K562 (cell line): ENCODE measurements at regions not wholly inside any gene's neighbourhood (a gene's known extent, or its start where the extent isn't known, plus 50 kb on each side); places are given as distances from the start of the nearest gene placed in this dataset.

Experiments
- ARNT ChIP-seq, 2 experiments: fragments of 450-650 bp; IDR thresholded peaks; 2 replicates each; pipeline ENCODE4 v1.6.1; 2016; ENCODE audit warnings: mild to moderate bottlenecking in 1 of 2
- ETV1 ChIP-seq: fragments of 450-650 bp; conservative IDR thresholded peaks from 2 replicates; pipeline ENCODE4 v1.6.1; 2016; ENCODE audit warnings: missing genetic modification characterization, control low read depth, low read depth, missing compliant biosample characterization
- IRF2 ChIP-seq: sonication (generic); formaldehyde crosslinking; IDR thresholded peaks from 2 replicates; pipeline ENCODE4 v1.8.1; 2022; ENCODE audit warnings: mild to moderate bottlenecking, missing genetic modification reagents
- ZNF23 ChIP-seq: fragments of 250-450 bp; sonication (Bioruptor Pico); IDR thresholded peaks from 2 replicates; pipeline ENCODE4 v1.4.0; 2020; ENCODE audit warnings: mild to moderate bottlenecking
- ZNF584 ChIP-seq: fragments of 200-800 bp; sonication (Bioruptor generic); IDR thresholded peaks from 2 replicates; pipeline ENCODE4 v1.6.1; 2016; ENCODE audit warnings: low read depth, mild to moderate bottlenecking, missing genetic modification characterization, missing compliant biosample characterization
- ZNF764 ChIP-seq: fragments of 250-450 bp; sonication (Bioruptor Pico); IDR thresholded peaks from 2 replicates; pipeline ENCODE4 v1.4.0; 2020; ENCODE audit warnings: low read depth, mild to moderate bottlenecking, moderate library complexity
- ZNF79 ChIP-seq: fragments of 250-450 bp; sonication (Bioruptor Pico); IDR thresholded peaks from 2 replicates; pipeline ENCODE4 v1.4.0; 2020; ENCODE audit warnings: low read depth, mild to moderate bottlenecking, moderate library complexity
- TF ChIP-seq, protein P1 (sequence below): fragments of 250-450 bp; sonication (Bioruptor Pico); IDR thresholded peaks from 2 replicates; pipeline ENCODE4 v1.8.0; 2022; ENCODE audit warnings: inconsistent platforms
- TF ChIP-seq, protein P2 (sequence below): fragments of 150-350 bp; IDR thresholded peaks from 2 replicates; pipeline ENCODE4 v1.6.1; 2014; ENCODE audit warnings: low read depth, mild to moderate bottlenecking, low read length, borderline replicate concordance
- TF ChIP-seq, protein P3 (sequence below), 2 experiments: fragments of 450-650 bp in 1 of 2; IDR thresholded peaks; 2 replicates each; pipeline ENCODE4 v1.6.1; 2011 to 2017; ENCODE audit warnings: low read depth in 2 of 2, antibody characterized with exemption in 1 of 2, borderline replicate concordance in 1 of 2, low read length in 1 of 2, mild to moderate bottlenecking in 1 of 2, mixed read lengths in 1 of 2; ENCODE audit not compliant: control insufficient read depth in 1 of 2
- TF ChIP-seq, protein P4 (sequence below): sonication (generic); formaldehyde crosslinking; IDR thresholded peaks from 2 replicates; pipeline ENCODE4 v1.8.1; 2022; ENCODE audit warnings: missing genetic modification reagents
- TF ChIP-seq, protein P5 (sequence below): sonication (generic); formaldehyde crosslinking; IDR thresholded peaks from 2 replicates; pipeline ENCODE4 v1.8.0; 2022; ENCODE audit warnings: missing genetic modification reagents, mild to moderate bottlenecking, borderline replicate concordance
- TF ChIP-seq, protein P6 (sequence below), 2 experiments: fragments of 200-800 bp in 1 of 2; sonication (Bioruptor generic) in 1 of 2; sonication (generic) in 1 of 2; formaldehyde crosslinking in 1 of 2; IDR thresholded peaks in 1 of 2; conservative IDR thresholded peaks in 1 of 2; 2 replicates each; pipeline versions ENCODE4 v1.5.0 to v1.6.1; 2016 to 2020; ENCODE audit warnings: missing compliant biosample characterization in 1 of 2, missing genetic modification characterization in 1 of 2, missing genetic modification reagents in 1 of 2

DNA sequence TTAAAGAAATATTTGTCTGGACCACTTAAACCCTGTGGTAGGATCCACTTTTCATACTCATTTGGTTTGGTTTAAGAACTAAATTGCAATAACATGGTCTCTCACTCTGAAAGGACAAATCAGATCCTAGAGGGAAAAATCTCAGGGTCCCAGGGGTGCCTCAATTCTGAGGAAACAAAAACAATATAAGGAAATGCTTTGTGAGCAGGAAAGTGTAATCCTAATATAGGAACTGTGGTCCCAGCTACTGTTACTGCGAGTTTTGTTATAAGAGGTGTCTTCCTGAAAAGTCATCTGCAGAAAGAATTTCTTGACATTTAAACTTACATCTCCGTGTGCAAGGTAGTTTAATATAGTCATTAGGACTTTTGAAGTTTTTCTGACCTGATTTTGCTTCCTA lies 420.1 kb upstream of the LCORL start (continued):
- TF ChIP-seq, protein P1, sequence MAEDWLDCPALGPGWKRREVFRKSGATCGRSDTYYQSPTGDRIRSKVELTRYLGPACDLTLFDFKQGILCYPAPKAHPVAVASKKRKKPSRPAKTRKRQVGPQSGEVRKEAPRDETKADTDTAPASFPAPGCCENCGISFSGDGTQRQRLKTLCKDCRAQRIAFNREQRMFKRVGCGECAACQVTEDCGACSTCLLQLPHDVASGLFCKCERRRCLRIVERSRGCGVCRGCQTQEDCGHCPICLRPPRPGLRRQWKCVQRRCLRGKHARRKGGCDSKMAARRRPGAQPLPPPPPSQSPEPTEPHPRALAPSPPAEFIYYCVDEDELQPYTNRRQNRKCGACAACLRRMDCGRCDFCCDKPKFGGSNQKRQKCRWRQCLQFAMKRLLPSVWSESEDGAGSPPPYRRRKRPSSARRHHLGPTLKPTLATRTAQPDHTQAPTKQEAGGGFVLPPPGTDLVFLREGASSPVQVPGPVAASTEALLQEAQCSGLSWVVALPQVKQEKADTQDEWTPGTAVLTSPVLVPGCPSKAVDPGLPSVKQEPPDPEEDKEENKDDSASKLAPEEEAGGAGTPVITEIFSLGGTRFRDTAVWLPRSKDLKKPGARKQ (CRISPR knock-in tag), result no peak
- TF ChIP-seq, protein P2, sequence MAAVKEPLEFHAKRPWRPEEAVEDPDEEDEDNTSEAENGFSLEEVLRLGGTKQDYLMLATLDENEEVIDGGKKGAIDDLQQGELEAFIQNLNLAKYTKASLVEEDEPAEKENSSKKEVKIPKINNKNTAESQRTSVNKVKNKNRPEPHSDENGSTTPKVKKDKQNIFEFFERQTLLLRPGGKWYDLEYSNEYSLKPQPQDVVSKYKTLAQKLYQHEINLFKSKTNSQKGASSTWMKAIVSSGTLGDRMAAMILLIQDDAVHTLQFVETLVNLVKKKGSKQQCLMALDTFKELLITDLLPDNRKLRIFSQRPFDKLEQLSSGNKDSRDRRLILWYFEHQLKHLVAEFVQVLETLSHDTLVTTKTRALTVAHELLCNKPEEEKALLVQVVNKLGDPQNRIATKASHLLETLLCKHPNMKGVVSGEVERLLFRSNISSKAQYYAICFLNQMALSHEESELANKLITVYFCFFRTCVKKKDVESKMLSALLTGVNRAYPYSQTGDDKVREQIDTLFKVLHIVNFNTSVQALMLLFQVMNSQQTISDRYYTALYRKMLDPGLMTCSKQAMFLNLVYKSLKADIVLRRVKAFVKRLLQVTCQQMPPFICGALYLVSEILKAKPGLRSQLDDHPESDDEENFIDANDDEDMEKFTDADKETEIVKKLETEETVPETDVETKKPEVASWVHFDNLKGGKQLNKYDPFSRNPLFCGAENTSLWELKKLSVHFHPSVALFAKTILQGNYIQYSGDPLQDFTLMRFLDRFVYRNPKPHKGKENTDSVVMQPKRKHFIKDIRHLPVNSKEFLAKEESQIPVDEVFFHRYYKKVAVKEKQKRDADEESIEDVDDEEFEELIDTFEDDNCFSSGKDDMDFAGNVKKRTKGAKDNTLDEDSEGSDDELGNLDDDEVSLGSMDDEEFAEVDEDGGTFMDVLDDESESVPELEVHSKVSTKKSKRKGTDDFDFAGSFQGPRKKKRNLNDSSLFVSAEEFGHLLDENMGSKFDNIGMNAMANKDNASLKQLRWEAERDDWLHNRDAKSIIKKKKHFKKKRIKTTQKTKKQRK, result no peak
- TF ChIP-seq ZNF79 (CRISPR knock-in tag), result no peak
- TF ChIP-seq, protein P3, sequence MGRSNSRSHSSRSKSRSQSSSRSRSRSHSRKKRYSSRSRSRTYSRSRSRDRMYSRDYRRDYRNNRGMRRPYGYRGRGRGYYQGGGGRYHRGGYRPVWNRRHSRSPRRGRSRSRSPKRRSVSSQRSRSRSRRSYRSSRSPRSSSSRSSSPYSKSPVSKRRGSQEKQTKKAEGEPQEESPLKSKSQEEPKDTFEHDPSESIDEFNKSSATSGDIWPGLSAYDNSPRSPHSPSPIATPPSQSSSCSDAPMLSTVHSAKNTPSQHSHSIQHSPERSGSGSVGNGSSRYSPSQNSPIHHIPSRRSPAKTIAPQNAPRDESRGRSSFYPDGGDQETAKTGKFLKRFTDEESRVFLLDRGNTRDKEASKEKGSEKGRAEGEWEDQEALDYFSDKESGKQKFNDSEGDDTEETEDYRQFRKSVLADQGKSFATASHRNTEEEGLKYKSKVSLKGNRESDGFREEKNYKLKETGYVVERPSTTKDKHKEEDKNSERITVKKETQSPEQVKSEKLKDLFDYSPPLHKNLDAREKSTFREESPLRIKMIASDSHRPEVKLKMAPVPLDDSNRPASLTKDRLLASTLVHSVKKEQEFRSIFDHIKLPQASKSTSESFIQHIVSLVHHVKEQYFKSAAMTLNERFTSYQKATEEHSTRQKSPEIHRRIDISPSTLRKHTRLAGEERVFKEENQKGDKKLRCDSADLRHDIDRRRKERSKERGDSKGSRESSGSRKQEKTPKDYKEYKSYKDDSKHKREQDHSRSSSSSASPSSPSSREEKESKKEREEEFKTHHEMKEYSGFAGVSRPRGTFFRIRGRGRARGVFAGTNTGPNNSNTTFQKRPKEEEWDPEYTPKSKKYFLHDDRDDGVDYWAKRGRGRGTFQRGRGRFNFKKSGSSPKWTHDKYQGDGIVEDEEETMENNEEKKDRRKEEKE (IDR thresholded peaks at IDR 0.05; ENCODE audit: borderline replicate concordance in 1 of 2, control insufficient read depth in 1 of 2, low read depth in 2 of 2, low read length in 1 of 2), result no peak
- TF ChIP-seq, protein P4, sequence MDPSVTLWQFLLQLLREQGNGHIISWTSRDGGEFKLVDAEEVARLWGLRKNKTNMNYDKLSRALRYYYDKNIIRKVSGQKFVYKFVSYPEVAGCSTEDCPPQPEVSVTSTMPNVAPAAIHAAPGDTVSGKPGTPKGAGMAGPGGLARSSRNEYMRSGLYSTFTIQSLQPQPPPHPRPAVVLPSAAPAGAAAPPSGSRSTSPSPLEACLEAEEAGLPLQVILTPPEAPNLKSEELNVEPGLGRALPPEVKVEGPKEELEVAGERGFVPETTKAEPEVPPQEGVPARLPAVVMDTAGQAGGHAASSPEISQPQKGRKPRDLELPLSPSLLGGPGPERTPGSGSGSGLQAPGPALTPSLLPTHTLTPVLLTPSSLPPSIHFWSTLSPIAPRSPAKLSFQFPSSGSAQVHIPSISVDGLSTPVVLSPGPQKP (CRISPR knock-in tag), result no peak
- no peak for TF ChIP-seq ZNF764
- TF ChIP-seq, protein P5, sequence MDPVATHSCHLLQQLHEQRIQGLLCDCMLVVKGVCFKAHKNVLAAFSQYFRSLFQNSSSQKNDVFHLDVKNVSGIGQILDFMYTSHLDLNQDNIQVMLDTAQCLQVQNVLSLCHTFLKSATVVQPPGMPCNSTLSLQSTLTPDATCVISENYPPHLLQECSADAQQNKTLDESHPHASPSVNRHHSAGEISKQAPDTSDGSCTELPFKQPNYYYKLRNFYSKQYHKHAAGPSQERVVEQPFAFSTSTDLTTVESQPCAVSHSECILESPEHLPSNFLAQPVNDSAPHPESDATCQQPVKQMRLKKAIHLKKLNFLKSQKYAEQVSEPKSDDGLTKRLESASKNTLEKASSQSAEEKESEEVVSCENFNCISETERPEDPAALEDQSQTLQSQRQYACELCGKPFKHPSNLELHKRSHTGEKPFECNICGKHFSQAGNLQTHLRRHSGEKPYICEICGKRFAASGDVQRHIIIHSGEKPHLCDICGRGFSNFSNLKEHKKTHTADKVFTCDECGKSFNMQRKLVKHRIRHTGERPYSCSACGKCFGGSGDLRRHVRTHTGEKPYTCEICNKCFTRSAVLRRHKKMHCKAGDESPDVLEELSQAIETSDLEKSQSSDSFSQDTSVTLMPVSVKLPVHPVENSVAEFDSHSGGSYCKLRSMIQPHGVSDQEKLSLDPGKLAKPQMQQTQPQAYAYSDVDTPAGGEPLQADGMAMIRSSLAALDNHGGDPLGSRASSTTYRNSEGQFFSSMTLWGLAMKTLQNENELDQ, result no peak
- TF ChIP-seq IRF2, result no peak
- TF ChIP-seq ZNF584 (CRISPR knock-in tag), result no peak
- TF ChIP-seq, protein P6, sequence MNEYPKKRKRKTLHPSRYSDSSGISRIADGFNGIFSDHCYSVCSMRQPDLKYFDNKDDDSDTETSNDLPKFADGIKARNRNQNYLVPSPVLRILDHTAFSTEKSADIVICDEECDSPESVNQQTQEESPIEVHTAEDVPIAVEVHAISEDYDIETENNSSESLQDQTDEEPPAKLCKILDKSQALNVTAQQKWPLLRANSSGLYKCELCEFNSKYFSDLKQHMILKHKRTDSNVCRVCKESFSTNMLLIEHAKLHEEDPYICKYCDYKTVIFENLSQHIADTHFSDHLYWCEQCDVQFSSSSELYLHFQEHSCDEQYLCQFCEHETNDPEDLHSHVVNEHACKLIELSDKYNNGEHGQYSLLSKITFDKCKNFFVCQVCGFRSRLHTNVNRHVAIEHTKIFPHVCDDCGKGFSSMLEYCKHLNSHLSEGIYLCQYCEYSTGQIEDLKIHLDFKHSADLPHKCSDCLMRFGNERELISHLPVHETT (CRISPR knock-in tag; conservative IDR thresholded peaks at IDR 0.05 in 1 of 2, IDR thresholded peaks at IDR 0.05 in 1 of 2), result no peak
- no peak for TF ChIP-seq ZNF23 (CRISPR knock-in tag)
- TF ChIP-seq ARNT (IDR thresholded peaks at IDR 0.05), result no peak
- TF ChIP-seq ETV1 (tag), result no peak
